Lung (tissue), 11 donors: ENCODE measurements at regions not wholly inside any gene's neighbourhood (a gene's known extent, or its start where the extent isn't known, plus 50 kb on each side); places are given as distances from the start of the nearest gene placed in this dataset.
"Not testable (repeated sequence)": the region's sequence is repeated elsewhere in the genome, so short reads cannot be mapped to it uniquely, and the experiment has no call there.

Source experiments
- ATAC-seq: fragments of 200-7000 bp; cut with Tn5 transposase; one replicate; pipeline ENCODE4 v1.9.1; 2020; ENCODE audit warnings: moderate number of reproducible peaks; ENCODE audit not compliant: insufficient read depth, low FRiP score
- DNase-seq, 3 donors: peaks; one replicate each; pipeline ENCODE4 v3.0.0-alpha.2; 2013 to 2017
- H3K27ac ChIP-seq, 2 donors: one replicate each; pipeline ENCODE4 v1.5.1; 2013; ENCODE audit warnings: mild to moderate bottlenecking in 2 of 2, moderate library complexity in 2 of 2, control low read depth in 1 of 2, inconsistent platforms in 1 of 2, low read depth in 1 of 2, low read length in 1 of 2
- H3K27me3 ChIP-seq, 3 donors: one replicate each; pipeline ENCODE4 v1.5.1; 2013; ENCODE audit warnings: low read length in 2 of 3; ENCODE audit not compliant: control insufficient read depth in 3 of 3, insufficient read depth in 3 of 3
- H3K36me3 ChIP-seq, 4 donors: one replicate each; pipeline ENCODE4 v1.5.1; 2013; ENCODE audit warnings: low read length in 4 of 4, mild to moderate bottlenecking in 1 of 4, moderate library complexity in 1 of 4; ENCODE audit not compliant: control insufficient read depth in 4 of 4, insufficient read depth in 4 of 4
- H3K4me1 ChIP-seq, 5 donors: one replicate each; pipeline ENCODE4 v1.5.1; 2013; ENCODE audit warnings: low read length in 5 of 5, mild to moderate bottlenecking in 2 of 5, moderate library complexity in 1 of 5; ENCODE audit not compliant: control insufficient read depth in 5 of 5, insufficient read depth in 5 of 5
- H3K4me3 ChIP-seq: one replicate; pipeline ENCODE4 v1.5.1; 2013; ENCODE audit warnings: mild to moderate bottlenecking, control low read depth, moderate library complexity
- H3K9ac ChIP-seq, 2 donors: one replicate each; pipeline ENCODE4 v1.5.1; 2013; ENCODE audit warnings: low read length in 2 of 2, control low read depth in 1 of 2; ENCODE audit not compliant: insufficient read depth in 1 of 2
- H3K9me3 ChIP-seq, 4 donors: one replicate each; pipeline ENCODE4 v1.5.1; 2013; ENCODE audit warnings: low read length in 3 of 4, mild to moderate bottlenecking in 1 of 4, moderate library complexity in 1 of 4; ENCODE audit not compliant: control insufficient read depth in 4 of 4, insufficient read depth in 3 of 4
- WGBS, 2 donors: extraction: QIAGEN DNeasy Blood & Tissue Kit; methylation state at CpG; one replicate each; pipeline ENCODE4 v1.1.7; 2013; 5-methylcytosine and 5-hydroxymethylcytosine counted together
- TF ChIP-seq, protein P1 (sequence below): IDR thresholded peaks from 2 replicates; pipeline ENCODE4 v1.5.1; 2012; ENCODE audit warnings: mild to moderate bottlenecking; ENCODE audit errors: control extremely low read depth, extremely low read depth
- donor health status: control.
- donor health status: control.
- donor health status: Bipolar disorder and iron deficiency.
- donor health status: healthy.
- donor health status: DM: yes; HTN: yes; CAD: no.

DNA sequence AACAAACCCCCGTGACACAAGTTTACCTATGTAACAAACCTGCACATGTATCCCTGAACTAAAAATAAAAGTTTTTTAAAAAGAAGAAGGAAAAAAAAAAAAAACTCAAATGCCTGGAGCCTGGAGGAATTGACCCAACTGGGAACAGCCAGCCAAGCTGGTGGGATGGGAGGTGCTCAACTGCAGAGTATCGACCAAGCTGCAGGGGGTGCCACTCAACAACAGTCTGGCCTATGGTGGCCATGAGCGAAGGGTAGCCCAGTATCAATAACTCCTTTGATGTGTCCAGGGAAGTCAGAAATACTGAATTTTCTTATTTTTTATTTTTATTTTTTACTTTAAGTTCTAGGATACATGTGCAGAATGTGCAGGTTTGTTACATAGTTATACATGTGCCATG lies 310.3 kb upstream of the DLGAP1 start:
- TF ChIP-seq, protein P1, sequence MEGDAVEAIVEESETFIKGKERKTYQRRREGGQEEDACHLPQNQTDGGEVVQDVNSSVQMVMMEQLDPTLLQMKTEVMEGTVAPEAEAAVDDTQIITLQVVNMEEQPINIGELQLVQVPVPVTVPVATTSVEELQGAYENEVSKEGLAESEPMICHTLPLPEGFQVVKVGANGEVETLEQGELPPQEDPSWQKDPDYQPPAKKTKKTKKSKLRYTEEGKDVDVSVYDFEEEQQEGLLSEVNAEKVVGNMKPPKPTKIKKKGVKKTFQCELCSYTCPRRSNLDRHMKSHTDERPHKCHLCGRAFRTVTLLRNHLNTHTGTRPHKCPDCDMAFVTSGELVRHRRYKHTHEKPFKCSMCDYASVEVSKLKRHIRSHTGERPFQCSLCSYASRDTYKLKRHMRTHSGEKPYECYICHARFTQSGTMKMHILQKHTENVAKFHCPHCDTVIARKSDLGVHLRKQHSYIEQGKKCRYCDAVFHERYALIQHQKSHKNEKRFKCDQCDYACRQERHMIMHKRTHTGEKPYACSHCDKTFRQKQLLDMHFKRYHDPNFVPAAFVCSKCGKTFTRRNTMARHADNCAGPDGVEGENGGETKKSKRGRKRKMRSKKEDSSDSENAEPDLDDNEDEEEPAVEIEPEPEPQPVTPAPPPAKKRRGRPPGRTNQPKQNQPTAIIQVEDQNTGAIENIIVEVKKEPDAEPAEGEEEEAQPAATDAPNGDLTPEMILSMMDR, result no peak
- Histone ChIP-seq H3K27ac (no peak overlapping the region), H3K36me3 (no peaks in the 10 kb centered on the region), H3K9me3 (peaks cover 0 to 2% (median 0%) of the 10 kb centered on the region in 4 donors), H3K27me3 (no peaks in the 10 kb centered on the region), H3K9ac (no peak overlapping the region), H3K4me3 (no peak overlapping the region), H3K4me1 (no peaks in the 10 kb centered on the region)
- ATAC-seq, result no peak
- no peak for DNase-seq
- 82 to 85% methylated on average over 3 of the region's 3 CpGs for WGBS, 2 donors

DNA sequence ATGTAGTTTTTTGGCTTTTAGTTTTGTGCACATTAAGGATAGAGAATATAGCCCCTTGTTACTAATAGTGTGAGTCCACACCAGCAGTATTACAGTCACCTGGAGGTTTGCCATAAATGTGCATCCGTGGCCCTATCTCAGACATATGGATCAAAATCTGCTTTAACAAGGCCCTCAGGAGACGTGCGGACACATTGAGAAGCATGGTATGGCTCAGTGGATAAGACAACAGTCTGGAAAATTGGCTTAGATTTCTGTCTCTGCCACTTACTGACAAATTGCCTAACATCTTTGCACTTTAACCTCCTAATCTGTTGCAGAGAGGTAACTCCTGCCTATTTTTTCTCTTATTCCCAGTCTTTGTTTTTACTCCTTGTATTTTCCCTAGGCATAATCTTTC lies 307.2 kb upstream of the DLGAP1 start:
- Histone ChIP-seq H3K4me3 (no peak overlapping the region), H3K27ac (no peak overlapping the region), H3K9me3 (peaks cover 0 to 3% (median 0%) of the 10 kb centered on the region in 4 donors), H3K4me1 (no peaks in the 10 kb centered on the region), H3K36me3 (no peaks in the 10 kb centered on the region), H3K27me3 (no peaks in the 10 kb centered on the region), H3K9ac (no peak overlapping the region)
- DNase-seq (no peak), ATAC-seq (no peak)
- TF ChIP-seq, protein P1, result no peak
- WGBS, 2 donors, result 50 to 58% methylated on average over 3 of the region's 3 CpGs

DNA sequence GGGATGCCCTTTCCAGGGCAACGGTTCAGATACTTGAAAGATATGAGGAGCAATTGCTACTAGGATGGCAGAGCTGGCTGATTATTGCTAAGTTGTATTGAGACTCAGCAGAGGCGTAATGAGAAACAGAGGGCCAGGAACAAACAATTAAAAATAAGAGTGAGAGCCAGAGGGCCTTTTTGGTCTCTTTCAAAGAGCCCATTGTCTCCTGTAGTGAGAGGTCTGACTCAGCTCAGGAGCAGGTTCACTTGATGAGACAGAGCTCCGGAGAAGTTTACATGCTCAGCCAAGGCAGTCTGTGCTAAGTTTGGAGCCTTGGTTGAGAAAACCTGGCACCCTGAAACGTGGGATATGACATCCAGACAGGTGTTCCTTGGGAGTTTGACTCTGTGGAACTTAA lies 303.9 kb upstream of the DLGAP1 start:
- Histone ChIP-seq H3K4me3 (no peak overlapping the region), H3K4me1 (no peaks in the 10 kb centered on the region), H3K36me3 (no peaks in the 10 kb centered on the region), H3K9ac (no peak overlapping the region), H3K9me3 (peaks cover 0 to 3% (median 0%) of the 10 kb centered on the region in 4 donors), H3K27me3 (no peaks in the 10 kb centered on the region), H3K27ac (no peak overlapping the region)
- TF ChIP-seq, protein P1, result no peak
- 53 to 69% methylated on average over 4 of the region's 4 CpGs for WGBS, 2 donors
- ATAC-seq (no peak), DNase-seq (no peak)

DNA sequence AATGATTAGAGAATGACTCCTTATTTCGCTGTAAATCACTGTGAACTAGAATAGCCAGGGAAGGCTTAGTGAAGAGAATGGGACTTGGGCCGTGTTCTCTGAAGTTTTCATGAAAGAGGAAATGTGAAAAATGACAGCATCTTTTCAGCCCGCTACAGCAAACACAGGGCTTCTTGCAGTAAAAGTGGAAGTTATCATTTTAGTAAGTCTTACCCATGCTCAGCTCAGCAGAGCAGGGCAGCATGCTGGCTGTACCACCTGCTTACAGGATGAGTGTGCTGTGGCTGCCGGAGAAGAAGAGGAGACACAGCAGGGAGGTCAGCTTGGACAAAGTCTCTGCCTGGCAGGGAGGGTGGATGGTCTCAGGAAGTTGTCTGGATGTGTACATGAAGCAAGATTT lies 300.7 kb upstream of the DLGAP1 start:
- Histone ChIP-seq H3K4me3 (no peak overlapping the region), H3K9ac (no peak overlapping the region), H3K27me3 (no peaks in the 10 kb centered on the region), H3K9me3 (peaks cover 0 to 10% (median 2%) of the 10 kb centered on the region in 4 donors), H3K36me3 (no peaks in the 10 kb centered on the region), H3K4me1 (no peaks in the 10 kb centered on the region), H3K27ac (no peak overlapping the region)
- TF ChIP-seq, protein P1, result no peak
- DNase-seq (no peak), ATAC-seq (no peak)
- WGBS, 2 donors, result 65 to 71% methylated on average over 4 of the region's 4 CpGs

DNA sequence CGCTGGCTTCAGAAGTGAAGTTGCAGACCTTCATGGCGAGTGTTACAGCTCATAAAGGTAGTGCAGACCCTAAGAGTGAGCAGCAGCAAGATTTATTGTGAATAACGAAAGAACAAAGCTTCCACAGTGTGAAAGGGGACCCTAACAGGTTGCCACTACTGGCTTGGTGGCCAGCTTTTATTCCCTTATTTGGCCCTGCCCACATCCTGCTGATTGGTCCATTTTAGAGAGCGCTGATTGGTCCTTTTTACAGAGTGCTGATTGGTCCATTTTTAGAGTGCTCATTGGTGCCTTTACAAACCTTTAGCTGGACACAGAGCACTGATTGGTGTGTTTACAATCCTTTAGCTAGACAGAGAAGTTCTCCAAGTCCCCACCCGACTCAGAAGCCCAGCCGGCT lies 298.0 kb upstream of the DLGAP1 start:
- 68 to 83% methylated on average over 6 of the region's 6 CpGs for WGBS, 2 donors
- not testable (repeated sequence) for H3K27me3 ChIP-seq, DNase-seq, H3K4me1 ChIP-seq, ATAC-seq, H3K9me3 ChIP-seq, H3K27ac ChIP-seq, H3K9ac ChIP-seq, H3K4me3 ChIP-seq, H3K36me3 ChIP-seq
